HK-2 (cell line): ENCODE measurements at regions not wholly inside any gene's neighbourhood (a gene's known extent, or its start where the extent isn't known, plus 50 kb on each side); places are given as distances from the start of the nearest gene placed in this dataset.

Experiments
- DNase-seq: peaks from one replicate; pipeline ENCODE4 v3.0.0-alpha.2; 2018; ENCODE audit not compliant: unreplicated experiment

- DNase-seq, result no peak
These were observed 159.5 kb upstream of the CNTN6 start for GRCh38 chr3:933326-933725.

- no peak for DNase-seq
These were observed 148.0 kb upstream of the CNTN6 start for GRCh38 chr3:944786-945185.

GRCh38 chr3:945738-946137, 147.1 kb upstream of the CNTN6 start:
- DNase-seq, result no peak

GRCh38 chr3:952906-953305, 139.9 kb upstream of the CNTN6 start:
- DNase-seq, result no peak

- DNase-seq, result no peak
These were observed 129.6 kb upstream of the CNTN6 start for GRCh38 chr3:963255-963654.

- DNase-seq, result no peak
These were observed 129.1 kb upstream of the CNTN6 start for GRCh38 chr3:963755-964154.

- DNase-seq, result no peak
These were observed 127.0 kb upstream of the CNTN6 start for GRCh38 chr3:965826-966225.

GRCh38 chr3:966341-966740, 126.5 kb upstream of the CNTN6 start:
- DNase-seq, result no peak

GRCh38 chr3:973340-973739, 119.5 kb upstream of the CNTN6 start:
- no peak for DNase-seq

GRCh38 chr3:976006-976405, 116.8 kb upstream of the CNTN6 start:
- no peak for DNase-seq

- DNase-seq, result no peak
These were observed 111.7 kb upstream of the CNTN6 start for GRCh38 chr3:981156-981555.

- DNase-seq, result no peak
These were observed 104.0 kb upstream of the CNTN6 start for GRCh38 chr3:988785-989184.

- no peak for DNase-seq
These were observed 100.0 kb upstream of the CNTN6 start for GRCh38 chr3:992871-993270.

- DNase-seq, result no peak
These were observed 90.8 kb upstream of the CNTN6 start for GRCh38 chr3:1002010-1002409.

GRCh38 chr3:1007866-1008265, 85.0 kb upstream of the CNTN6 start:
- no peak for DNase-seq

- no peak for DNase-seq
These were observed 82.6 kb upstream of the CNTN6 start for GRCh38 chr3:1010228-1010627.

GRCh38 chr3:1015826-1016225, 77.0 kb upstream of the CNTN6 start:
- DNase-seq, result no peak

- no peak for DNase-seq
These were observed 75.0 kb upstream of the CNTN6 start for GRCh38 chr3:1017870-1018269.

GRCh38 chr3:1019157-1019556, 73.7 kb upstream of the CNTN6 start:
- no peak for DNase-seq

GRCh38 chr3:1026395-1026794, 66.4 kb upstream of the CNTN6 start:
- no peak for DNase-seq

- no peak for DNase-seq
These were observed 56.5 kb upstream of the CNTN6 start for GRCh38 chr3:1036207-1036826.

- DNase-seq, result no peak
These were observed 55.2 kb upstream of the CNTN6 start for GRCh38 chr3:1037631-1038030.
